Ishikawa (cell line): ENCODE measurements at regions not wholly inside any gene's neighbourhood (a gene's known extent, or its start where the extent isn't known, plus 50 kb on each side); places are given as distances from the start of the nearest gene placed in this dataset.

Source experiments
- CEBPB ChIP-seq: IDR thresholded peaks from 2 replicates; pipeline ENCODE4 v1.6.1; 2012
- EGR1 ChIP-seq: IDR thresholded peaks from 2 replicates; pipeline ENCODE4 v1.6.1; 2012
- FOXM1 ChIP-seq: IDR thresholded peaks from 2 replicates; pipeline ENCODE4 v1.6.1; 2012; ENCODE audit warnings: low read depth, borderline replicate concordance
- RAD21 ChIP-seq: IDR thresholded peaks from 2 replicates; pipeline ENCODE4 v1.6.1; 2012; ENCODE audit warnings: low read depth
- YY1 ChIP-seq: IDR thresholded peaks from 2 replicates; pipeline ENCODE4 v1.6.1; 2012; ENCODE audit warnings: low read depth
- ZBTB7A ChIP-seq: IDR thresholded peaks from 2 replicates; pipeline ENCODE4 v1.6.1; 2012; ENCODE audit warnings: low read depth
- TF ChIP-seq, protein P1 (sequence below): IDR thresholded peaks from 2 replicates; pipeline ENCODE4 v1.6.1; 2012
- TF ChIP-seq, protein P2 (sequence below): IDR thresholded peaks from 2 replicates; pipeline ENCODE4 v1.6.1; 2012

DNA sequence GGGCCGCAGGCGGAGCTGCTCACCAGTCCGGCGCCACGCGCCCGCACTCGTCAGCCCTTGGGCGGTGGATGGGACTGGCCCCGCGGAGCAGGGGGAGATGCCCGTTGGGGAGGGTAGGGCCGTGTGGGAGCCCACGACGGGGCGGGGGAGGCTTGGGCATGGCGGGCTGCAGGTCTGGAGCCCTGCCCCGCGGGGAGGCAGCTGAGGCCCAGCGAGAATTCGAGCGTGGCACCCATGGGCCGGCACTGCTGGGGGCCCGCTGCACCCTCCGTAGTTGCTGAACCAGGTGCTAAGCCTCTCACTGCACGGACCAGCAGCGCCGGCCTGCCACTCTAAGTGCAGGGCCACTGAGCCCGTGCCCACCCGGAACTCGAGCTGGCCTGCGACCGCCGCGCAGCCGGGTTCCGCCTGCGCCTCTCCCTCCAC is 182.4 kb upstream of the ERBB4 start:
- TF ChIP-seq, protein P1, sequence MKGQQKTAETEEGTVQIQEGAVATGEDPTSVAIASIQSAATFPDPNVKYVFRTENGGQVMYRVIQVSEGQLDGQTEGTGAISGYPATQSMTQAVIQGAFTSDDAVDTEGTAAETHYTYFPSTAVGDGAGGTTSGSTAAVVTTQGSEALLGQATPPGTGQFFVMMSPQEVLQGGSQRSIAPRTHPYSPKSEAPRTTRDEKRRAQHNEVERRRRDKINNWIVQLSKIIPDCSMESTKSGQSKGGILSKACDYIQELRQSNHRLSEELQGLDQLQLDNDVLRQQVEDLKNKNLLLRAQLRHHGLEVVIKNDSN: no peak
- TF ChIP-seq EGR1 (no peak), ZBTB7A (no peak), CEBPB (no peak), FOXM1 (no peak), RAD21 (no peak), YY1 (no peak)
- TF ChIP-seq, protein P2, sequence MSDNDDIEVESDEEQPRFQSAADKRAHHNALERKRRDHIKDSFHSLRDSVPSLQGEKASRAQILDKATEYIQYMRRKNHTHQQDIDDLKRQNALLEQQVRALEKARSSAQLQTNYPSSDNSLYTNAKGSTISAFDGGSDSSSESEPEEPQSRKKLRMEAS: no peak
